Pancreas (tissue), 10 donors: ENCODE measurements at regions not wholly inside any gene's neighbourhood (a gene's known extent, or its start where the extent isn't known, plus 50 kb on each side); places are given as distances from the start of the nearest gene placed in this dataset.
A peak's percentile ranks its signal among the peaks of the same experiment; 100 is the strongest.
"Not testable (repeated sequence)": the region's sequence is repeated elsewhere in the genome, so short reads cannot be mapped to it uniquely, and the experiment has no call there.

Experiments used
- ATAC-seq, 4 donors: fragments of 200-7000 bp; cut with Tn5 transposase; one replicate each; pipeline versions ENCODE4 v1.8.0 to v1.9.1; 2020; ENCODE audit warnings: mild to moderate bottlenecking in 4 of 4, moderate library complexity in 4 of 4
- DNase-seq, 6 donors: peaks; one replicate each; pipeline ENCODE4 v3.0.0-alpha.2; 2020
- FAIRE-seq: peaks from 2 replicates; lab custom pipeline; 2012; peaks lifted over from hg19 to GRCh38; lab: Jason Lieb, UNC
- H3K27ac ChIP-seq, 4 donors: fragments of 200-600 bp; sonication (generic); 1 replicate in 3 of 4; 2 replicates in 1 of 4; pipeline versions ENCODE4 v1.5.0 to v1.8.0; 2020
- H3K27me3 ChIP-seq, 4 donors: fragments of 200-600 bp; one replicate each; pipeline ENCODE4 v1.8.0; 2021
- H3K36me3 ChIP-seq, 3 donors: fragments of 200-600 bp; sonication (generic) in 1 of 3; one replicate each; pipeline versions ENCODE4 v1.5.0 to v1.8.0; 2020 to 2021
- H3K4me1 ChIP-seq, 3 donors: fragments of 200-600 bp; one replicate each; pipeline ENCODE4 v1.8.0; 2021
- H3K4me3 ChIP-seq, 4 donors: fragments of 200-600 bp; sonication (generic) in 2 of 4; one replicate each; pipeline versions ENCODE4 v1.5.0 to v1.8.0; 2020 to 2021
- H3K9me3 ChIP-seq, 4 donors: fragments of 200-600 bp; one replicate each; pipeline ENCODE4 v1.8.0; 2021
- WGBS, 2 donors: extraction: QIAGEN DNeasy Blood & Tissue Kit; methylation state at CpG; one replicate each; pipeline ENCODE4 v1.1.7; 2013; 5-methylcytosine and 5-hydroxymethylcytosine counted together
- intact Hi-C, 3 donors: fragments of 100-400 bp; cut with DNase I; formaldehyde crosslinking; loops; one replicate each; pipeline versions ENCODE4 v1.11.1 to v1.14.2; 2022
- TF ChIP-seq, protein P1 (sequence below), 4 donors: fragments of 200-600 bp; sonication (generic) in 3 of 4; IDR thresholded peaks; one replicate each; pipeline versions ENCODE4 v1.5.0 to v1.8.0; 2021; ENCODE audit warnings: antibody characterized with exemption in 4 of 4
- donor health status: healthy with polysubstance abuse.
- donor health status: DM: no; HTN: no; CAD: no; lungs with moderate emphysema.
- donor health status: DM: no; HTN: no; CAD: no.
- donor health status: control.
- donor health status: control.
- donor health status: Bipolar disorder and iron deficiency.
- donor health status: DM: yes; HTN: yes; CAD: no.
- donor health status: DM: no; HTN: no; CAD: no.
- donor health status: DM: no; HTN: no; CAD: no.
- donor health status: DM: yes; HTN: yes; CAD: no.

DNA sequence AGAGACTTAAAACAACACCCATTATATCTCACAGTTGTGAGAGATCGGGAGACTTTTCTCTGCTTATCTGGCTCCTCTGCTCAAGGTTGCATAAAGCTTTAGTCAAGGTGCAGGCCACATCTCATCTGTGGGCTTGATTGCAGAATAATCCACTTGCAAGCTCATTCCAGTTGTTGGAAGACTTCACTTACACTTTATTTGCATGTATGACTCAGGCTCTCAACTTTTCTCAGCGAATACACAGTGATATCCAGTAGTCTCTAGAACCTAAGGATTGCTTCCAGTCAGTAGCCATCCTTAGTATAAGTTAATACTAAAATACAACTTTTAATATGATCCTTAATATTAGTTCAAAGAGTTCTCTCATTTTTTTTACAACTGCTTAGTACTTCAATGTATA, 435.5 kb upstream of the NRG3 start:
- no peak overlapping the region for H3K27ac ChIP-seq
- no peaks in the 10 kb centered on the region for H3K27me3 ChIP-seq
- 67% methylated on average over 2 of the region's 2 CpGs for WGBS, 2 donors
- no peaks in the 10 kb centered on the region for H3K36me3 ChIP-seq
- H3K4me3 ChIP-seq = no peak overlapping the region
- no peaks in the 10 kb centered on the region for H3K9me3 ChIP-seq
- H3K4me1 ChIP-seq = no peaks in the 10 kb centered on the region
- ATAC-seq (no peak), FAIRE-seq (no peak), DNase-seq (no peak)
- TF ChIP-seq, protein P1, sequence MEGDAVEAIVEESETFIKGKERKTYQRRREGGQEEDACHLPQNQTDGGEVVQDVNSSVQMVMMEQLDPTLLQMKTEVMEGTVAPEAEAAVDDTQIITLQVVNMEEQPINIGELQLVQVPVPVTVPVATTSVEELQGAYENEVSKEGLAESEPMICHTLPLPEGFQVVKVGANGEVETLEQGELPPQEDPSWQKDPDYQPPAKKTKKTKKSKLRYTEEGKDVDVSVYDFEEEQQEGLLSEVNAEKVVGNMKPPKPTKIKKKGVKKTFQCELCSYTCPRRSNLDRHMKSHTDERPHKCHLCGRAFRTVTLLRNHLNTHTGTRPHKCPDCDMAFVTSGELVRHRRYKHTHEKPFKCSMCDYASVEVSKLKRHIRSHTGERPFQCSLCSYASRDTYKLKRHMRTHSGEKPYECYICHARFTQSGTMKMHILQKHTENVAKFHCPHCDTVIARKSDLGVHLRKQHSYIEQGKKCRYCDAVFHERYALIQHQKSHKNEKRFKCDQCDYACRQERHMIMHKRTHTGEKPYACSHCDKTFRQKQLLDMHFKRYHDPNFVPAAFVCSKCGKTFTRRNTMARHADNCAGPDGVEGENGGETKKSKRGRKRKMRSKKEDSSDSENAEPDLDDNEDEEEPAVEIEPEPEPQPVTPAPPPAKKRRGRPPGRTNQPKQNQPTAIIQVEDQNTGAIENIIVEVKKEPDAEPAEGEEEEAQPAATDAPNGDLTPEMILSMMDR (IDR thresholded peaks at IDR 0.05) = no peak
- intact Hi-C loops = no loop called here

DNA sequence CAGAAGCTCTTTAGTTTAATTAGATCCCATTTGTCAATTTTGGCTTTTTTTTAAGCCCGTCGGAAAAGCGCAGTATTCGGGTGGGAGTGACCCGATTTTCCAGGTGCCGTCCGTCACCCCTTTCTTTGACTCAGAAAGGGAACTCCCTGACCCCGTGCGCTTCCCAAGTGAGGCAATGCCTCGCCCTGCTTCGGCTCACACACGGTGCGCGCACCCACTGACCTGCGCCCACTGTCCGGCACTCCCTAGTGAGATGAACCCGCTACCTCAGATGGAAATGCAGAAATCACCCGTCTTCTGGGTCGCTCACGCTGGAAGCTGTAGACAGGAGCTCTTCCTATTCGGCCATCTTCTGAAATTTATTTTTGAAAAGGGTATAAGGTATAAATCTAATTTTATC, 433.4 kb upstream of the NRG3 start:
- H3K27me3 ChIP-seq, H3K4me1 ChIP-seq, H3K4me3 ChIP-seq, H3K36me3 ChIP-seq, ATAC-seq, FAIRE-seq, H3K27ac ChIP-seq, intact Hi-C loops, DNase-seq, H3K9me3 ChIP-seq: not testable (repeated sequence)
- WGBS, 2 donors = 88 to 92% methylated on average over 21 of the region's 21 CpGs

DNA sequence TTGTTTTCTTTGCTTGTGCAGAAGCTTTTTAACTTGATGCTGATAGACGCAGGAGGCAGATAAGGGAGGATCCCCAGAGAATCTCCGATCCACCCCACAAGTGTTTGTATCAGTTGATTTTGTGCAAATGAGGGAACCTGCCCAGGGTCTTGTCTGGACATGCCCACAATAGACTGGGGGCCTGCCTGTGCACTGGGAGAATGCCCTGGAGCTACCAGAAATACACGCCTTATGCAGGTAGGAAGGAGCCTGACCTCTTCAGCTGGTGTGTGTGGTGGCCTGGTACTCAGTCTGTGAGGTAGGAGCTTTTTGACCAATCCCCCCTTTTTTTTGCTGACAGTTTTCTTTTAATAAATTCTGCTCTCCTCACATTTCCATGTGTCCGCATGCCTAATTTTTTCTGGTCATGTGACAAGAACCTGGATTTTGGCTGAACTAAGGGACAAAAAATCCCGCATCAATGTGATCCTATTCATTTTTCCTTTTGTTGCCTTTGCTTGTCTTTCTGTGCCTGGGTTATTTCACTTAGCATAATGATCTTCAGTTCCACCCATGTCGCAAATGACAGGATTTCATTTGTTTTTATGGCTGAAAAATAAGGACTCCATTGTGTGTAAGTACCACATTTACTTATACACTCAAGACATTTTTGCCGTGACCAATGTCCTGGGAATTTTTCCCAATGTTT, 430.6 kb upstream of the NRG3 start:
- TF ChIP-seq, protein P1 (IDR thresholded peaks at IDR 0.05) = no peak
- H3K4me3 ChIP-seq = no peak overlapping the region
- FAIRE-seq (no peak), DNase-seq (no peak), ATAC-seq (no peak)
- H3K27me3 ChIP-seq = no peaks in the 10 kb centered on the region
- H3K27ac ChIP-seq = no peak overlapping the region
- intact Hi-C loops = no loop called here
- no peaks in the 10 kb centered on the region for H3K9me3 ChIP-seq
- WGBS, 2 donors = 71 to 79% methylated on average over 7 of the region's 7 CpGs
- no peaks in the 10 kb centered on the region for H3K4me1 ChIP-seq
- no peaks in the 10 kb centered on the region for H3K36me3 ChIP-seq

DNA sequence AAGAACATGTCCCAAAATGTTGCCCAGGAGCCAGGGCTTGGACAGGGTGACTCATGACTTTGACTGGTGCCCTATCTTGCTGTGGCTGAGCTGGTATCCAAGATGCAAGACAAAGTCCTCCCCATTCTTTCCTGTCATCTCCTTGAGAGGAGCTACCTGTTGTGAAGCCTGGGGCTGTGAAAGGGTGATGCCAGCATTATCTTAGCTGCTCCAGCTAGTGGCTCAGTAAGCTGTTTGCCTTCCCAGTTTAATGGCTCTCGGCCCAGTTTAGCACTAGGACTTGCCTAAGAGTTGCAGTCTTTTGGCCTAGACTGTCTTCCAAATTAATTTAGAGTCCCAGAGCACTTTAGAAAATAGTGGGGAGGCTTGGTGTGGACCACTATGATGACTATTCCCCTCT, 424.3 kb upstream of the NRG3 start:
- TF ChIP-seq, protein P1 (IDR thresholded peaks at IDR 0.05) = no peak
- intact Hi-C loops = no loop called here
- H3K4me3 ChIP-seq = no peak overlapping the region
- no peaks in the 10 kb centered on the region for H3K36me3 ChIP-seq
- H3K9me3 ChIP-seq = no peaks in the 10 kb centered on the region
- ATAC-seq (no peak), DNase-seq (no peak), FAIRE-seq (no peak)
- no peaks in the 10 kb centered on the region for H3K4me1 ChIP-seq
- no peak overlapping the region for H3K27ac ChIP-seq
- H3K27me3 ChIP-seq = no peaks in the 10 kb centered on the region
- WGBS, 2 donors = 60 to 62% methylated on average over 1 of the region's 1 CpG

DNA sequence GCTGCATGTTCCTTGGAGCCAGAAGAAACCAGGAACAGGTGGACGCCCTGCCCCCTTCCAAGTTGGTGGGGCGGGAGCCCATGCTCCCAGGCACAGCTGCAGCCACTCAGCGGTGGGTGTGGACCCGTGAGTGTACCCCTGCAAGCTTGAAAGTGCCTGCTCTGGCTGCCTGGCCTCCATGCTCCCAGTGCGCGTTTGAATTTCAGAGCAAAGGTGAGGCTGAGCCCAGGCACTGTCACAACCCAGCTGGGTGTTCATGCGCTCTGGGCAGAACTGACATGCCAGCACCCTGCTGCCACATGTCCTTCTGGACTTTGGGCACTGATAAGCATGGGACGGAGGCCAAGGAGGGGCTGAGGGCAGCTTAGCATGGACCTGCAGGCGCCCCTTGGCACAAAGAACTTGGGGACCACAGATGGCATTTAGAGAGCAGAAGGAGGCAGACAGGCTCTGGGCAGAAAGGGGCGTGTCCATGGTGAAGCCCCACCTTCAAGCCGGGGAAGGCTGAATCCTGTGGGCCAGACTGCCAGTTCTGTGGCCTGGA, 402.0 kb upstream of the NRG3 start:
- Histone ChIP-seq H3K27me3 (no peaks in the 10 kb centered on the region), H3K9me3 (no peaks in the 10 kb centered on the region), H3K4me1 (no peaks in the 10 kb centered on the region), H3K27ac (no peak overlapping the region), H3K36me3 (no peaks in the 10 kb centered on the region), H3K4me3 (no peak overlapping the region)
- DNase-seq (peak in 1 of 6 donors; percentile 42), ATAC-seq (no peak), FAIRE-seq (no peak)
- TF ChIP-seq, protein P1 (IDR thresholded peaks at IDR 0.05) = no peak
- WGBS, 2 donors = 65 to 82% methylated on average over 11 of the region's 11 CpGs
- intact Hi-C loops = no loop called here
